ENCODE measurements at regions not wholly inside any gene's neighbourhood (a gene's known extent, or its start where the extent isn't known, plus 50 kb on each side); places are given as distances from the start of the nearest gene placed in this dataset.

GRCh38 chr17:13953841-13954240, 115.5 kb upstream of the COX10 start:
- intact Hi-C loops (cut with DNase I): no loop called here
- peak in 1 of 2 donors; percentile 86 for ATAC-seq
- no peak for DNase-seq

- intact Hi-C loops (cut with DNase I): no loop called here
- ATAC-seq: no peak
- DNase-seq: no peak
Measured at GRCh38 chr17:13957636-13958035, 111.7 kb upstream of the COX10 start.

- ATAC-seq: no peak
- intact Hi-C loops (cut with DNase I): no loop called here
- no peak for DNase-seq
Measured at GRCh38 chr17:13958773-13959172, 110.5 kb upstream of the COX10 start.

- ATAC-seq: no peak
- intact Hi-C loops (cut with DNase I): no loop called here
- DNase-seq: no peak
Measured at GRCh38 chr17:13961265-13961664, 108.0 kb upstream of the COX10 start.

- ATAC-seq (no peak), DNase-seq (no peak)
- intact Hi-C loops (cut with DNase I): no loop called here
Measured at GRCh38 chr17:13962716-13963240, 106.5 kb upstream of the COX10 start.

GRCh38 chr17:13967416-13967815, 101.9 kb upstream of the COX10 start:
- DNase-seq: no peak
- intact Hi-C loops (cut with DNase I): no loop called here
- ATAC-seq: no peak

GRCh38 chr17:13970531-13970930, 98.8 kb upstream of the COX10 start:
- no peak for ATAC-seq
- intact Hi-C loops (cut with DNase I): no loop called here
- DNase-seq: no peak

- ATAC-seq: no peak
- intact Hi-C loops (cut with DNase I): no loop called here
- DNase-seq: no peak
Measured at GRCh38 chr17:13973960-13974651, 95.2 kb upstream of the COX10 start.

- intact Hi-C loops (cut with DNase I): no loop called here
Measured at GRCh38 chr17:13977837-13978236, 91.5 kb upstream of the COX10 start.

GRCh38 chr17:13978478-13978877, 90.8 kb upstream of the COX10 start:
- ATAC-seq: no peak
- DNase-seq: no peak
- intact Hi-C loops (cut with DNase I): no loop called here

More at GRCh38 chr17:13977837-13978236, 91.5 kb upstream of the COX10 start:
- ATAC-seq (no peak), DNase-seq (no peak)

- no peak for ATAC-seq
- DNase-seq: no peak
Measured at GRCh38 chr17:13981881-13982280, 87.4 kb upstream of the COX10 start.

GRCh38 chr17:13984956-13985355, 84.3 kb upstream of the COX10 start:
- intact Hi-C loops (cut with DNase I): no loop called here
- ATAC-seq (no peak), DNase-seq (no peak)

More at GRCh38 chr17:13981881-13982280, 87.4 kb upstream of the COX10 start:
- intact Hi-C loops (cut with DNase I): no loop called here

GRCh38 chr17:13986855-13987254, 82.4 kb upstream of the COX10 start:
- ATAC-seq (no peak), DNase-seq (no peak)
- intact Hi-C loops (cut with DNase I): no loop called here

- intact Hi-C loops (cut with DNase I): no loop called here
- ATAC-seq (no peak), DNase-seq (no peak)
Measured at GRCh38 chr17:13989138-13989537, 80.2 kb upstream of the COX10 start.

GRCh38 chr17:13993106-13993505, 76.2 kb upstream of the COX10 start:
- intact Hi-C loops (cut with DNase I): no loop called here

GRCh38 chr17:13994050-13994449, 75.3 kb upstream of the COX10 start:
- DNase-seq: no peak
- peak in 1 of 2 donors; percentile 62 for ATAC-seq
- intact Hi-C loops (cut with DNase I): no loop called here

More at GRCh38 chr17:13993106-13993505, 76.2 kb upstream of the COX10 start:
- DNase-seq: no peak
- no peak for ATAC-seq

- ATAC-seq: no peak
- no peak for DNase-seq
- intact Hi-C loops (cut with DNase I): no loop called here
Measured at GRCh38 chr17:13995856-13996271, 73.4 kb upstream of the COX10 start.

- DNase-seq: no peak
- intact Hi-C loops (cut with DNase I): no loop called here
Measured at GRCh38 chr17:13996276-13996675, 73.0 kb upstream of the COX10 start.

GRCh38 chr17:13996748-13997147, 72.6 kb upstream of the COX10 start:
- DNase-seq: no peak
- intact Hi-C loops (cut with DNase I): no loop called here
- ATAC-seq: no peak

More at GRCh38 chr17:13996276-13996675, 73.0 kb upstream of the COX10 start:
- no peak for ATAC-seq

- ATAC-seq: no peak
- intact Hi-C loops (cut with DNase I): no loop called here
- DNase-seq: no peak
Measured at GRCh38 chr17:14004927-14005620, 64.2 kb upstream of the COX10 start.

Data from left cardiac atrium (tissue), 4 donors.